Keratinocyte (primary cell): ENCODE measurements at regions not wholly inside any gene's neighbourhood (a gene's known extent, or its start where the extent isn't known, plus 50 kb on each side); places are given as distances from the start of the nearest gene placed in this dataset.

Experiments used
- DNase-seq: peaks from one replicate; pipeline ENCODE4 v3.0.0-alpha.2; 2011; ENCODE audit warnings: low read depth, missing footprints, low spot score
- FAIRE-seq: peaks from 2 replicates; lab custom pipeline; 2011; peaks lifted over from hg19 to GRCh38; lab: Jason Lieb, UNC
- H2AFZ ChIP-seq: 2 replicates; pipeline ENCODE4 v1.6.0; 2012; ENCODE audit warnings: low read length, control low read depth, inconsistent platforms; ENCODE audit not compliant: control insufficient read depth
- H3K27ac ChIP-seq: 2 replicates; pipeline ENCODE4 v1.5.1; 2011; ENCODE audit warnings: low read length; ENCODE audit not compliant: control insufficient read depth, insufficient read depth
- H3K27me3 ChIP-seq: 3 replicates; pipeline ENCODE4 v1.6.0; 2011; ENCODE audit warnings: low read length; ENCODE audit not compliant: control insufficient read depth, insufficient read depth; ENCODE audit errors: extremely low read depth
- H3K36me3 ChIP-seq, 2 experiments: 2 replicates in 1 of 2; 3 replicates in 1 of 2; pipeline ENCODE4 v1.5.1; 2011; ENCODE audit warnings: low read length in 2 of 2, mild to moderate bottlenecking in 1 of 2; ENCODE audit not compliant: control insufficient read depth in 2 of 2, insufficient read depth in 2 of 2; ENCODE audit errors: extremely low read depth in 1 of 2
- H3K4me1 ChIP-seq: 3 replicates; pipeline ENCODE4 v1.5.1; 2011; ENCODE audit warnings: low read length; ENCODE audit not compliant: control insufficient read depth, insufficient read depth; ENCODE audit errors: extremely low read depth
- H3K4me2 ChIP-seq: 3 replicates; pipeline ENCODE4 v1.6.0; 2011; ENCODE audit warnings: low read depth, low read length; ENCODE audit not compliant: control insufficient read depth, insufficient read depth; ENCODE audit errors: extremely low read depth
- H3K4me3 ChIP-seq, 3 experiments: fragments of 200-600 bp in 1 of 3; sonication (generic) in 1 of 3; 2 replicates in 2 of 3; 3 replicates in 1 of 3; pipeline ENCODE4 v1.5.1; 2011 to 2016; ENCODE audit warnings: low read length in 3 of 3, mild to moderate bottlenecking in 3 of 3, control low read depth in 2 of 3, inconsistent platforms in 1 of 3, low read depth in 1 of 3, mixed read lengths in 1 of 3, mixed run types in 1 of 3, moderate library complexity in 1 of 3; ENCODE audit not compliant: control insufficient read depth in 2 of 3, insufficient read depth in 2 of 3; ENCODE audit errors: extremely low read depth in 1 of 3
- H3K79me2 ChIP-seq: 2 replicates; pipeline ENCODE4 v1.6.0; 2012; ENCODE audit warnings: low read length; ENCODE audit not compliant: control insufficient read depth, insufficient read depth
- H3K9ac ChIP-seq: 3 replicates; pipeline ENCODE4 v1.6.0; 2011; ENCODE audit warnings: low read length; ENCODE audit not compliant: control insufficient read depth, insufficient read depth; ENCODE audit errors: extremely low read depth
- H3K9me1 ChIP-seq: 3 replicates; pipeline ENCODE4 v1.6.0; 2011; ENCODE audit warnings: low read length; ENCODE audit not compliant: control insufficient read depth, insufficient read depth; ENCODE audit errors: extremely low read depth
- H3K9me3 ChIP-seq: 2 replicates; pipeline ENCODE4 v1.5.1; 2012; ENCODE audit warnings: low read depth, low read length; ENCODE audit not compliant: control insufficient read depth
- H4K20me1 ChIP-seq: 3 replicates; pipeline ENCODE4 v1.6.0; 2011; ENCODE audit warnings: low read length; ENCODE audit not compliant: control insufficient read depth, insufficient read depth; ENCODE audit errors: extremely low read depth
- EZH2 ChIP-seq: IDR thresholded peaks from one replicate; pipeline ENCODE4 v1.6.1; 2012; ENCODE audit warnings: inconsistent platforms, mild to moderate bottlenecking, low read length, moderate library complexity
- dilution Hi-C: fragments of 300-500 bp; cut with MboI; formaldehyde crosslinking; loops from one replicate; pipeline ENCODE4 v1.7.0; 2020; ENCODE audit warnings: low sequenced_read_pairs; ENCODE audit not compliant: extremely low pct_ligation_motif_present
- TF ChIP-seq, protein P1 (sequence below), 3 experiments: IDR thresholded peaks in 1 of 3; conservative IDR thresholded peaks in 1 of 3; optimal IDR thresholded peaks in 1 of 3; 2 replicates in 2 of 3; 3 replicates in 1 of 3; pipeline versions ENCODE3 to v1.5.1; 2011; ENCODE audit warnings: low read length in 3 of 3, mild to moderate bottlenecking in 3 of 3, moderate library complexity in 2 of 3, control low read depth in 1 of 3, inconsistent platforms in 1 of 3; ENCODE audit not compliant: insufficient read depth in 2 of 3; ENCODE audit errors: extremely low read depth in 1 of 3

GRCh38 chr5:85263125-85263524 is 878.4 kb upstream of the EDIL3 start:
- dilution Hi-C loops: no loop called here
- H3K4me3 ChIP-seq: no peak overlapping the region
- no peaks in the 10 kb centered on the region for H3K9me3 ChIP-seq
- no peak for TF ChIP-seq EZH2
- TF ChIP-seq, protein P1, sequence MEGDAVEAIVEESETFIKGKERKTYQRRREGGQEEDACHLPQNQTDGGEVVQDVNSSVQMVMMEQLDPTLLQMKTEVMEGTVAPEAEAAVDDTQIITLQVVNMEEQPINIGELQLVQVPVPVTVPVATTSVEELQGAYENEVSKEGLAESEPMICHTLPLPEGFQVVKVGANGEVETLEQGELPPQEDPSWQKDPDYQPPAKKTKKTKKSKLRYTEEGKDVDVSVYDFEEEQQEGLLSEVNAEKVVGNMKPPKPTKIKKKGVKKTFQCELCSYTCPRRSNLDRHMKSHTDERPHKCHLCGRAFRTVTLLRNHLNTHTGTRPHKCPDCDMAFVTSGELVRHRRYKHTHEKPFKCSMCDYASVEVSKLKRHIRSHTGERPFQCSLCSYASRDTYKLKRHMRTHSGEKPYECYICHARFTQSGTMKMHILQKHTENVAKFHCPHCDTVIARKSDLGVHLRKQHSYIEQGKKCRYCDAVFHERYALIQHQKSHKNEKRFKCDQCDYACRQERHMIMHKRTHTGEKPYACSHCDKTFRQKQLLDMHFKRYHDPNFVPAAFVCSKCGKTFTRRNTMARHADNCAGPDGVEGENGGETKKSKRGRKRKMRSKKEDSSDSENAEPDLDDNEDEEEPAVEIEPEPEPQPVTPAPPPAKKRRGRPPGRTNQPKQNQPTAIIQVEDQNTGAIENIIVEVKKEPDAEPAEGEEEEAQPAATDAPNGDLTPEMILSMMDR (optimal IDR thresholded peaks at IDR 0.05 in 1 of 3, IDR thresholded peaks at IDR 0.05 in 1 of 3, conservative IDR thresholded peaks at IDR 0.05 in 1 of 3; ENCODE audit: extremely low read depth in 1 of 3, insufficient read depth in 2 of 3, low read length in 3 of 3): no peak
- FAIRE-seq (no peak), DNase-seq (no peak)
- no peaks in the 10 kb centered on the region for H3K27me3 ChIP-seq
- no peaks in the 10 kb centered on the region for H4K20me1 ChIP-seq
- H3K79me2 ChIP-seq: no peaks in the 10 kb centered on the region
- no peak overlapping the region for H3K9ac ChIP-seq
- no peak overlapping the region for H3K27ac ChIP-seq
- no peaks in the 10 kb centered on the region for H3K9me1 ChIP-seq
- no peak overlapping the region for H2AFZ ChIP-seq
- no peaks in the 10 kb centered on the region for H3K36me3 ChIP-seq
- no peak overlapping the region for H3K4me2 ChIP-seq
- H3K4me1 ChIP-seq: no peaks in the 10 kb centered on the region

DNA sequence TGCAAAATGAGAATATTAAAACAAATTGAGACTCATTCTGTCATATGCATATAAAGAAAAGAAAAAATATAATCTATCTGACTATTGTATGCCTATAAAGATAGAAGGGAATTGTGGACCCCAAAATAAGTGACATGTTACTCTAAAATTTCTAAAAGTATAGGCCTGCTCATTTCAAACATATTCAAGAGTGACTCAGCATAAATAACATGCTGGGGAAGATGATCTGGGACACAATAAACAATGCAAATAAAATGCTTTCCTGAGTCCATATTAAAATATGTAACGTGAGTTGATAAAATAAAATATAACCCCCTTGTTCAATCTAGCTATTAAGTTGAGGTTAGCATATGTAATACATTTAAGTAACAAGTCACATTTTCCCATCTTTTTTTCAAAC is 882.0 kb upstream of the EDIL3 start:
- H4K20me1 ChIP-seq: no peaks in the 10 kb centered on the region
- no peak overlapping the region for H2AFZ ChIP-seq
- H3K4me1 ChIP-seq: no peaks in the 10 kb centered on the region
- H3K27me3 ChIP-seq: no peaks in the 10 kb centered on the region
- no peak overlapping the region for H3K27ac ChIP-seq
- no peak for FAIRE-seq
- no peaks in the 10 kb centered on the region for H3K9me1 ChIP-seq
- H3K36me3 ChIP-seq: no peaks in the 10 kb centered on the region
- DNase-seq: no peak
- TF ChIP-seq, protein P1 (optimal IDR thresholded peaks at IDR 0.05 in 1 of 3, IDR thresholded peaks at IDR 0.05 in 1 of 3, conservative IDR thresholded peaks at IDR 0.05 in 1 of 3; ENCODE audit: extremely low read depth in 1 of 3, insufficient read depth in 2 of 3, low read length in 3 of 3): no peak
- TF ChIP-seq EZH2: no peak
- H3K4me2 ChIP-seq: no peak overlapping the region
- no peak overlapping the region for H3K4me3 ChIP-seq
- H3K9ac ChIP-seq: no peak overlapping the region
- H3K9me3 ChIP-seq: no peaks in the 10 kb centered on the region
- no peaks in the 10 kb centered on the region for H3K79me2 ChIP-seq
- dilution Hi-C loops: no loop called here
